GM23248 (cell line): ENCODE measurements at regions not wholly inside any gene's neighbourhood (a gene's known extent, or its start where the extent isn't known, plus 50 kb on each side); places are given as distances from the start of the nearest gene placed in this dataset.

Experiments
- EZH2 ChIP-seq: fragments of 200-600 bp; sonication (generic); IDR thresholded peaks from 2 replicates; pipeline ENCODE4 v1.6.1; 2018; ENCODE audit warnings: antibody characterized with exemption, mild to moderate bottlenecking; ENCODE audit not compliant: insufficient read depth, poor library complexity, severe bottlenecking
- EZH2phosphoT487 ChIP-seq: fragments of 200-600 bp; sonication (generic); IDR thresholded peaks from 2 replicates; pipeline ENCODE4 v1.6.1; 2018; ENCODE audit warnings: antibody characterized with exemption, moderate library complexity, mild to moderate bottlenecking, low read depth; ENCODE audit not compliant: insufficient read depth

- TF ChIP-seq EZH2 (no peak), EZH2phosphoT487 (no peak)
Observed at GRCh38 chr12:71057330-71057729, 100.5 kb downstream of the TSPAN8 start.
